TTC549 (cell line): ENCODE measurements at regions not wholly inside any gene's neighbourhood (a gene's known extent, or its start where the extent isn't known, plus 50 kb on each side); places are given as distances from the start of the nearest gene placed in this dataset.

Experiments
- FAIRE-seq: peaks from 2 replicates; lab custom pipeline; 2012; peaks lifted over from hg19 to GRCh38; lab: Jason Lieb, UNC

GRCh38 chr9:28628031-28628430 lies 1054.8 kb upstream of the C9orf72 start:
- no peak for FAIRE-seq

GRCh38 chr9:28648723-28649122 lies 1075.4 kb upstream of the C9orf72 start:
- FAIRE-seq, result no peak

GRCh38 chr9:28650327-28650726 lies 1077.0 kb upstream of the C9orf72 start:
- no peak for FAIRE-seq

- no peak for FAIRE-seq
Measured at GRCh38 chr9:28651050-28651722, 1077.9 kb upstream of the C9orf72 start.

GRCh38 chr9:28653216-28653615 lies 1079.9 kb upstream of the C9orf72 start:
- FAIRE-seq, result no peak

GRCh38 chr9:28656727-28657126 lies 1083.4 kb upstream of the C9orf72 start:
- FAIRE-seq, result no peak

GRCh38 chr9:28661853-28662252 lies 1088.6 kb upstream of the C9orf72 start:
- FAIRE-seq, result no peak

- FAIRE-seq, result no peak
Measured at GRCh38 chr9:28662675-28663074, 1089.4 kb upstream of the C9orf72 start.

- FAIRE-seq, result no peak
Measured at GRCh38 chr9:28668158-28668557, 1094.9 kb upstream of the C9orf72 start.

- FAIRE-seq, result no peak
Measured at GRCh38 chr9:28671000-28671399, 1097.7 kb upstream of the C9orf72 start.

- FAIRE-seq, result no peak
Measured at GRCh38 chr9:28678097-28678496, 1104.8 kb upstream of the C9orf72 start.

GRCh38 chr9:28688172-28688571 lies 1114.9 kb upstream of the C9orf72 start:
- no peak for FAIRE-seq

- FAIRE-seq, result no peak
Measured at GRCh38 chr9:28692012-28692411, 1118.7 kb upstream of the C9orf72 start.

- no peak for FAIRE-seq
Measured at GRCh38 chr9:28696960-28697359, 1123.7 kb upstream of the C9orf72 start.

- FAIRE-seq, result no peak
Measured at GRCh38 chr9:28699632-28700031, 1126.4 kb upstream of the C9orf72 start.

GRCh38 chr9:28707616-28708015 lies 1134.3 kb upstream of the C9orf72 start:
- no peak for FAIRE-seq

GRCh38 chr9:28714188-28714587 lies 1140.9 kb upstream of the C9orf72 start:
- no peak for FAIRE-seq

GRCh38 chr9:28718226-28718625 lies 1144.9 kb upstream of the C9orf72 start:
- FAIRE-seq, result no peak

- no peak for FAIRE-seq
Measured at GRCh38 chr9:28720746-28721145, 1147.5 kb upstream of the C9orf72 start.

GRCh38 chr9:28730111-28730510 lies 1156.8 kb upstream of the C9orf72 start:
- FAIRE-seq, result no peak

GRCh38 chr9:28735738-28736342 lies 1162.6 kb upstream of the C9orf72 start:
- FAIRE-seq, result no peak

GRCh38 chr9:28741459-28741858 lies 1168.2 kb upstream of the C9orf72 start:
- no peak for FAIRE-seq

- FAIRE-seq, result no peak
Measured at GRCh38 chr9:28747351-28747985, 1174.2 kb upstream of the C9orf72 start.

- no peak for FAIRE-seq
Measured at GRCh38 chr9:28750136-28750535, 1176.9 kb upstream of the C9orf72 start.
